Esophagus muscularis mucosa (tissue), 3 donors: ENCODE measurements at regions not wholly inside any gene's neighbourhood (a gene's known extent, or its start where the extent isn't known, plus 50 kb on each side); places are given as distances from the start of the nearest gene placed in this dataset.

Experiments
- POLR2AphosphoS5 ChIP-seq, 2 donors: sonication (generic); formaldehyde crosslinking; IDR thresholded peaks; one replicate each; pipeline ENCODE4 v1.6.1; 2017; ENCODE audit warnings: antibody characterized with exemption in 2 of 2
- TF ChIP-seq, protein P1 (sequence below), 3 experiments: fragments of 200-600 bp in 2 of 3; fragments of 450-650 bp in 1 of 3; sonication (generic) in 2 of 3; IDR thresholded peaks; one replicate each; pipeline ENCODE4 v1.5.1; 2017 to 2019; ENCODE audit warnings: antibody characterized with exemption in 3 of 3, mild to moderate bottlenecking in 2 of 3, moderate library complexity in 1 of 3

DNA sequence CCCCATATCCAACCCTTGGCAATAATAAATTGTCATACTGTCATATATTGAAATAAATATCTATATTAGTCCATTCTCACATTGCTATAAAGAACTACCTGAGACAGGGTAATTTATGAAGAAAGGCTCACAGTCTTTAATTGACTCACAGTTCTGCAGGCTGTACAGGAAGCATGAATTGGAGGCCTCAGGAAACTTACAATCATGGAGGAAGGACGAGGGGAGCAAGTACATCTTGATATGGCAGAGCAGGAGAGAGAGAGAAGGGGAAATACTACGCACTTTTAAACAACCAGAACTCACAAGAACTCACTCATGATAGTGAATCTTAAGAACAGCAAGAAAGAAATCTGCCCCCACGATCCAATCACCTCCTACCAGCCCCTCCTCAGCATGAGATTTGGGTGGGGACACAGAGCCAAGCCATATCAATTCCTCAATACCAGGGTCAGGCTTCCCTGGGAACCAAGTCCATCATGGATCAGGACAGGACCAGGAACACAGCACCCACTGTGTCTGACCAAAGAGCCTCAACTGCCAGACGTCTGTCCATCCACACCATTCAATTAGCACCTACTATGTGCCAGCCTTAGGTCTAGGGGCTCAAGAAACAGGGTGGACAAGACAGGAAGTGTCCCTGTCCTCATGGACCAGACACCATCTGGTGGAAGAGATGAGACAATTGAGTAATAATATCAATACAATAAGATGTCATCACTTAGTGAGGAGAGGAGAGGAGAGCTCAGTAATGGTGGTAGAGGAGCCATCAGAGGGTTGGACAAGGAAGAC is 56.9 kb upstream of the TOP3B start:
- TF ChIP-seq, protein P1, sequence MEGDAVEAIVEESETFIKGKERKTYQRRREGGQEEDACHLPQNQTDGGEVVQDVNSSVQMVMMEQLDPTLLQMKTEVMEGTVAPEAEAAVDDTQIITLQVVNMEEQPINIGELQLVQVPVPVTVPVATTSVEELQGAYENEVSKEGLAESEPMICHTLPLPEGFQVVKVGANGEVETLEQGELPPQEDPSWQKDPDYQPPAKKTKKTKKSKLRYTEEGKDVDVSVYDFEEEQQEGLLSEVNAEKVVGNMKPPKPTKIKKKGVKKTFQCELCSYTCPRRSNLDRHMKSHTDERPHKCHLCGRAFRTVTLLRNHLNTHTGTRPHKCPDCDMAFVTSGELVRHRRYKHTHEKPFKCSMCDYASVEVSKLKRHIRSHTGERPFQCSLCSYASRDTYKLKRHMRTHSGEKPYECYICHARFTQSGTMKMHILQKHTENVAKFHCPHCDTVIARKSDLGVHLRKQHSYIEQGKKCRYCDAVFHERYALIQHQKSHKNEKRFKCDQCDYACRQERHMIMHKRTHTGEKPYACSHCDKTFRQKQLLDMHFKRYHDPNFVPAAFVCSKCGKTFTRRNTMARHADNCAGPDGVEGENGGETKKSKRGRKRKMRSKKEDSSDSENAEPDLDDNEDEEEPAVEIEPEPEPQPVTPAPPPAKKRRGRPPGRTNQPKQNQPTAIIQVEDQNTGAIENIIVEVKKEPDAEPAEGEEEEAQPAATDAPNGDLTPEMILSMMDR (IDR thresholded peaks at IDR 0.05) = no peak
- TF ChIP-seq POLR2AphosphoS5 (IDR thresholded peaks at IDR 0.05) = no peak
